ENCODE measurements at regions not wholly inside any gene's neighbourhood (a gene's known extent, or its start where the extent isn't known, plus 50 kb on each side); places are given as distances from the start of the nearest gene placed in this dataset.

DNA sequence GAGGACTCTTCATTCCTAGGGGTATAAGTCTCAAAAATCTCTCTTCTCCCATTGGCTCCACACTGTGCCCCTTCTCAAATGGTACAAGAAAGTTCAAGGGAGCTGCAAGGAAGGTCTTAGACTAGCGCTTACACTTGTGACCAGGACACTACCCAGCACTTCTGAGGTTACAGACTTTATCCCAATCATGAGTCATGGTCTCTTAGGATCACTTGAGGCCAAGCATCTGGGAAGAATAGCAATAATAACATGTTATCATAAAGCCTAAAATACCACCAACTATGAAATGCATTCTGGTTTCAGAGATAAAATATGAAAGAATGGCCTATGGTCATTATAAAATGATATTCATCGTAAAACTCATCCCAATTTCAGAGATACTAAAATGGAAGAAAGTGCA is 309.9 kb upstream of the PKDCC start:
- no peak for ATAC-seq (replicated peaks; ENCODE audit: extremely low read depth, poor library complexity, severe bottlenecking)
- Mint-ChIP-seq H3K4me3 (no peak overlapping the region), H3K27me3 (peaks cover 52% of the 10 kb centered on the region), H3K9me3 (no peaks in the 10 kb centered on the region), H3K36me3 (ENCODE audit: insufficient read depth) (no peaks in the 10 kb centered on the region), H3K4me1 (no peaks in the 10 kb centered on the region), H3K27ac (ENCODE audit: low read depth) (no peak overlapping the region)
- DNase-seq (ENCODE audit: low spot score in 2 of 2) = no peak

- DNase-seq (ENCODE audit: low spot score in 2 of 2) = no peak
- H3K4me1 Mint-ChIP-seq = no peaks in the 10 kb centered on the region
- no peak overlapping the region for H3K4me3 Mint-ChIP-seq
- no peaks in the 10 kb centered on the region for H3K9me3 Mint-ChIP-seq
- H3K27ac Mint-ChIP-seq (ENCODE audit: low read depth) = no peak overlapping the region
- H3K36me3 Mint-ChIP-seq (ENCODE audit: insufficient read depth) = no peaks in the 10 kb centered on the region
- H3K27me3 Mint-ChIP-seq = peaks cover 30% of the 10 kb centered on the region
- ATAC-seq (replicated peaks; ENCODE audit: extremely low read depth, poor library complexity, severe bottlenecking) = no peak
Observed at GRCh38 chr2:41741951-41742595, 305.7 kb upstream of the PKDCC start.

DNA sequence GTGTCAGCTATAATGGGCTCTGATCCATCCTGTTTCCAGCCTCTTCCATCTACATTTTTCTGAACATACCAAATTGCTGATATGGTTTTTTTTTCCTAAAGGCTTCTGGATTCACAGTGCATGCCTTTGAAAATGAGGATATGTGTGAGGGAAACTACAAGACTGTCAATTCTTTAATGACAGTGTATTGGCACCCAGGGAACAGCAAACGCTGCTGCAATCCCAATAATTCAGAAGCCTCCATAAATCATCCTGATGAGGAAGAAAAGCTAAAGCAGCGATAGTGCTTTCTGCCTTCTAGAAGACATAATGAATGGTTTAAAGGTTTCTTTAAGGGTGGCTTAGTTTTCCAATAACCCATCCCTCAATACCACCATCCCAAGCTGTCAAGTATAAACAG is 304.5 kb upstream of the PKDCC start:
- peaks cover 21% of the 10 kb centered on the region for H3K27me3 Mint-ChIP-seq
- H3K4me3 Mint-ChIP-seq = no peak overlapping the region
- H3K4me1 Mint-ChIP-seq = no peaks in the 10 kb centered on the region
- no peak for DNase-seq (ENCODE audit: low spot score in 2 of 2)
- no peaks in the 10 kb centered on the region for H3K9me3 Mint-ChIP-seq
- no peak overlapping the region for H3K27ac Mint-ChIP-seq (ENCODE audit: low read depth)
- ATAC-seq (replicated peaks; ENCODE audit: extremely low read depth, poor library complexity, severe bottlenecking) = no peak
- H3K36me3 Mint-ChIP-seq (ENCODE audit: insufficient read depth) = no peaks in the 10 kb centered on the region

DNA sequence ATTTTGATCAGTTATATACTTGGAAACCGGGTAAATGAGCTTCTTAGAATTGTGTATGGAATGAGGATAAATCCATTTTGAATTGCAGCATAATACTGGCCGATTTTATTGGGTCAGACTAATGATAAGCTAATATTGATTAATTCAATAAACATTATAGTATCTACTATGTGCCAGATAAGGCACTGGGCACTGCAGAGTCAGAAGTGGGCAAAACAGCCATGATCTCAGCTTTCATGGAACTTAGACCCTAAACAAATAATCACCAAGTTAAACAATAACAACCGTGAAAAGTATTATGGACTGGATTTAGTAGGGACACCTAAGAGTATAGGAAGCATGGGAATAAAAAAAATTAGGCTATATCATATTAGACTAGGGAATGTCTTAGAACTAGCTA is 297.0 kb upstream of the PKDCC start:
- H3K4me3 Mint-ChIP-seq = no peak overlapping the region
- no peaks in the 10 kb centered on the region for H3K4me1 Mint-ChIP-seq
- ATAC-seq (replicated peaks; ENCODE audit: extremely low read depth, poor library complexity, severe bottlenecking) = no peak
- DNase-seq (ENCODE audit: low spot score in 2 of 2) = no peak
- H3K36me3 Mint-ChIP-seq (ENCODE audit: insufficient read depth) = peaks cover 1% of the 10 kb centered on the region
- no peak overlapping the region for H3K27ac Mint-ChIP-seq (ENCODE audit: low read depth)
- H3K27me3 Mint-ChIP-seq = peaks cover 15% of the 10 kb centered on the region
- no peaks in the 10 kb centered on the region for H3K9me3 Mint-ChIP-seq

DNA sequence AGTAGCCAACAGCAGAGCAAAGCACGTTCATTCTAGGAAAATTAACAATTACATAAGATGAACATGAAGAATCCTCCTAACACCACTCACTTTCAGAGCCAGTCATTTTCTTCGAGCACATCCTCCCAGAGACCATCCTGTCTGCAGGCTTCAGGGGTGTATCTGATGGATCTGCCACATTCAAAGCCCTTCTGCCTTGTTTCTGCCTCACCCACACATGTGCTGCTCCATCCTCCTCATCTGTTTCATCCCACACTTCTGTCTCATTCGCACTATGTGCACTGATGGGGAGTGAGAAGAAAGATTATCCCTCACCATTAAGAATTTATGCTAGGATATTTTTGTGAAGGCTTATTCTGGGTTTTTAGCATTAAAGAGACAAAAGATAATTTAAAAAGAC is 287.9 kb upstream of the PKDCC start:
- H3K27me3 Mint-ChIP-seq = peaks cover 33% of the 10 kb centered on the region
- no peaks in the 10 kb centered on the region for H3K9me3 Mint-ChIP-seq
- no peak for ATAC-seq (replicated peaks; ENCODE audit: extremely low read depth, poor library complexity, severe bottlenecking)
- H3K4me1 Mint-ChIP-seq = no peaks in the 10 kb centered on the region
- no peak for DNase-seq (ENCODE audit: low spot score in 2 of 2)
- peaks cover 2% of the 10 kb centered on the region for H3K36me3 Mint-ChIP-seq (ENCODE audit: insufficient read depth)
- no peak overlapping the region for H3K27ac Mint-ChIP-seq (ENCODE audit: low read depth)
- no peak overlapping the region for H3K4me3 Mint-ChIP-seq

- peaks cover 2% of the 10 kb centered on the region for H3K36me3 Mint-ChIP-seq (ENCODE audit: insufficient read depth)
- no peak overlapping the region for H3K4me3 Mint-ChIP-seq
- ATAC-seq (replicated peaks; ENCODE audit: extremely low read depth, poor library complexity, severe bottlenecking) (no peak), DNase-seq (ENCODE audit: low spot score in 2 of 2) (no peak)
- H3K9me3 Mint-ChIP-seq = no peaks in the 10 kb centered on the region
- H3K27ac Mint-ChIP-seq (ENCODE audit: low read depth) = no peak overlapping the region
- H3K4me1 Mint-ChIP-seq = no peaks in the 10 kb centered on the region
- peaks cover 8% of the 10 kb centered on the region for H3K27me3 Mint-ChIP-seq
Observed at GRCh38 chr2:41763141-41763540, 284.7 kb upstream of the PKDCC start.

GRCh38 chr2:41764131-41764530 is 283.7 kb upstream of the PKDCC start:
- no peak for ATAC-seq (replicated peaks; ENCODE audit: extremely low read depth, poor library complexity, severe bottlenecking)

GRCh38 chr2:41764919-41765318 is 282.9 kb upstream of the PKDCC start:
- Mint-ChIP-seq H3K27me3 (peaks cover 10% of the 10 kb centered on the region), H3K36me3 (ENCODE audit: insufficient read depth) (peaks cover 2% of the 10 kb centered on the region), H3K4me3 (no peak overlapping the region), H3K4me1 (no peaks in the 10 kb centered on the region), H3K27ac (ENCODE audit: low read depth) (no peak overlapping the region), H3K9me3 (no peaks in the 10 kb centered on the region)
- DNase-seq (ENCODE audit: low spot score in 2 of 2) (no peak), ATAC-seq (replicated peaks; ENCODE audit: extremely low read depth, poor library complexity, severe bottlenecking) (no peak)

More at GRCh38 chr2:41764131-41764530, 283.7 kb upstream of the PKDCC start:
- Mint-ChIP-seq H3K27me3 (peaks cover 2% of the 10 kb centered on the region), H3K36me3 (ENCODE audit: insufficient read depth) (peaks cover 2% of the 10 kb centered on the region), H3K9me3 (no peaks in the 10 kb centered on the region), H3K27ac (ENCODE audit: low read depth) (no peak overlapping the region), H3K4me3 (no peak overlapping the region), H3K4me1 (no peaks in the 10 kb centered on the region)
- no peak for DNase-seq (ENCODE audit: low spot score in 2 of 2)

- H3K27me3 Mint-ChIP-seq = peaks cover 34% of the 10 kb centered on the region
- no peaks in the 10 kb centered on the region for H3K36me3 Mint-ChIP-seq (ENCODE audit: insufficient read depth)
- H3K27ac Mint-ChIP-seq (ENCODE audit: low read depth) = no peak overlapping the region
- H3K9me3 Mint-ChIP-seq = no peaks in the 10 kb centered on the region
- DNase-seq (ENCODE audit: low spot score in 2 of 2) (no peak), ATAC-seq (replicated peaks; ENCODE audit: extremely low read depth, poor library complexity, severe bottlenecking) (no peak)
- no peaks in the 10 kb centered on the region for H3K4me1 Mint-ChIP-seq
- H3K4me3 Mint-ChIP-seq = no peak overlapping the region
Observed at GRCh38 chr2:41768310-41768709, 279.5 kb upstream of the PKDCC start.

- H3K4me3 Mint-ChIP-seq = no peak overlapping the region
- peaks cover 56% of the 10 kb centered on the region for H3K27me3 Mint-ChIP-seq
- H3K9me3 Mint-ChIP-seq = no peaks in the 10 kb centered on the region
- H3K27ac Mint-ChIP-seq (ENCODE audit: low read depth) = no peak overlapping the region
- no peak for DNase-seq (ENCODE audit: low spot score in 2 of 2)
- no peaks in the 10 kb centered on the region for H3K36me3 Mint-ChIP-seq (ENCODE audit: insufficient read depth)
- ATAC-seq (replicated peaks; ENCODE audit: extremely low read depth, poor library complexity, severe bottlenecking) = no peak
- no peaks in the 10 kb centered on the region for H3K4me1 Mint-ChIP-seq
Observed at GRCh38 chr2:41771710-41772109, 276.1 kb upstream of the PKDCC start.

DNA sequence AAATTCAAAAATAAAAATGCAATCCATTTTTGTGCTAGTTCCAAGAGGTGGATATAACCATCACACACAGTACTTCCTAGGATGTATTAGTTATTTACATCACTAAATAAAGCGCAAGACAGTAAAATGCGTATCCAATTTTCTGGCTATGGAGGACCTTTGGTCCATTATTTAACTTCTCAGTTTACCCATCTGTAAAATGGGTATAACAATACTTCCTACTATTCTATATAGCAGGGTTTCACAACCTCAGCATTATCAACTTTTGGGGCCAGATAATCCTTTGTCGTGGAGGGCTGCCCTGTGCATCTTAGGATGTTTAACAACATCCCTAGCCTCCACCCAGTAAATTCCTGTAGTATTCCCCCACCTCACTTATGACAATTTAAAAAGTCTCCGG is 275.1 kb upstream of the PKDCC start:
- Mint-ChIP-seq H3K9me3 (no peaks in the 10 kb centered on the region), H3K27ac (ENCODE audit: low read depth) (no peak overlapping the region), H3K36me3 (ENCODE audit: insufficient read depth) (no peaks in the 10 kb centered on the region), H3K27me3 (peaks cover 64% of the 10 kb centered on the region), H3K4me1 (no peaks in the 10 kb centered on the region), H3K4me3 (no peak overlapping the region)
- DNase-seq (ENCODE audit: low spot score in 2 of 2) (no peak), ATAC-seq (replicated peaks; ENCODE audit: extremely low read depth, poor library complexity, severe bottlenecking) (no peak)

- Mint-ChIP-seq H3K9me3 (no peaks in the 10 kb centered on the region), H3K4me3 (no peak overlapping the region), H3K4me1 (no peaks in the 10 kb centered on the region), H3K27me3 (peaks cover 73% of the 10 kb centered on the region), H3K36me3 (ENCODE audit: insufficient read depth) (no peaks in the 10 kb centered on the region), H3K27ac (ENCODE audit: low read depth) (no peak overlapping the region)
- ATAC-seq (replicated peaks; ENCODE audit: extremely low read depth, poor library complexity, severe bottlenecking) (no peak), DNase-seq (ENCODE audit: low spot score in 2 of 2) (no peak)
Observed at GRCh38 chr2:41774011-41774605, 273.7 kb upstream of the PKDCC start.

GRCh38 chr2:41775366-41776025 is 272.3 kb upstream of the PKDCC start:
- Mint-ChIP-seq H3K36me3 (ENCODE audit: insufficient read depth) (no peaks in the 10 kb centered on the region), H3K4me1 (no peaks in the 10 kb centered on the region), H3K4me3 (no peak overlapping the region), H3K27me3 (peaks cover 71% of the 10 kb centered on the region), H3K9me3 (no peaks in the 10 kb centered on the region), H3K27ac (ENCODE audit: low read depth) (no peak overlapping the region)
- ATAC-seq (replicated peaks; ENCODE audit: extremely low read depth, poor library complexity, severe bottlenecking) = no peak
- no peak for DNase-seq (ENCODE audit: low spot score in 2 of 2)

All from central memory CD8-positive, alpha-beta T cell (primary cell).